Erythroblast (primary cell): ENCODE measurements at regions not wholly inside any gene's neighbourhood (a gene's known extent, or its start where the extent isn't known, plus 50 kb on each side); places are given as distances from the start of the nearest gene placed in this dataset.

Experiments
- GATA1 ChIP-seq: IDR thresholded peaks from 2 replicates; pipeline ENCODE4 v1.6.1; 2011; ENCODE audit warnings: low read depth, mild to moderate bottlenecking, control low read depth, low read length, moderate library complexity
- POLR2A ChIP-seq: IDR thresholded peaks from 2 replicates; pipeline ENCODE4 v1.6.1; 2011; ENCODE audit warnings: mild to moderate bottlenecking, low read length

DNA sequence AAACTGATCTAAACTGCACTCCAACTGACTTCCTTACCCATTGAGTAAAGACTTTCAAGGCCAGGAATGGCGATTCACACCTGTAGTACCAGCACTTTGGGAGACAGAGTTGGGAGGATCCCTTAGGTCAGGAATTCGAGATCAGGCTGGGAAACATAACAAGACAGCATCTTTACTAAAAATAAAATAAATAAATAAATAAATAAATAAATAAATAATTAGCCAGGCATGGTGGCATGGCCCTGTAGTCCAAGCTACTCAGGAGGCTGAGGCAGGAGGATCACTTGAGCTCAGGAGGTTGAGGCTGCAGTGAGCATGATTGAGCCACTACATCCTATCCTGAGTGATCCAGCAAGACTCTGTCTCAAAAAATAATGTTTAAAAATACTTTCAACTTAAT, 148.4 kb downstream of the CEMIP2 start:
- no peak for TF ChIP-seq POLR2A
- no peak for TF ChIP-seq GATA1
